ENCODE measurements at regions not wholly inside any gene's neighbourhood (a gene's known extent, or its start where the extent isn't known, plus 50 kb on each side); places are given as distances from the start of the nearest gene placed in this dataset.

GRCh38 chr5:99129768-99130501, 201.1 kb upstream of the CHD1 start:
- DNase-seq (ENCODE audit: low read depth), result no peak

- no peak for DNase-seq (ENCODE audit: low read depth)
These were observed 194.2 kb upstream of the CHD1 start for GRCh38 chr5:99122976-99123375.

- DNase-seq (ENCODE audit: low read depth), result no peak
These were observed 190.5 kb upstream of the CHD1 start for GRCh38 chr5:99119326-99119725.

- no peak for DNase-seq (ENCODE audit: low read depth)
These were observed 187.7 kb upstream of the CHD1 start for GRCh38 chr5:99116526-99116925.

- no peak for DNase-seq (ENCODE audit: low read depth)
These were observed 181.1 kb upstream of the CHD1 start for GRCh38 chr5:99109894-99110293.

- no peak for DNase-seq (ENCODE audit: low read depth)
These were observed 176.4 kb upstream of the CHD1 start for GRCh38 chr5:99105216-99105615.

- peak; percentile 12 for DNase-seq (ENCODE audit: low read depth)
These were observed 175.8 kb upstream of the CHD1 start for GRCh38 chr5:99104538-99105132.

GRCh38 chr5:99102073-99102697, 173.4 kb upstream of the CHD1 start:
- DNase-seq (ENCODE audit: low read depth), result no peak

- no peak for DNase-seq (ENCODE audit: low read depth)
These were observed 170.9 kb upstream of the CHD1 start for GRCh38 chr5:99099691-99100090.

- DNase-seq (ENCODE audit: low read depth), result no peak
These were observed 161.2 kb upstream of the CHD1 start for GRCh38 chr5:99089822-99090549.

- DNase-seq (ENCODE audit: low read depth), result no peak
These were observed 159.5 kb upstream of the CHD1 start for GRCh38 chr5:99088309-99088708.

- DNase-seq (ENCODE audit: low read depth), result no peak
These were observed 154.4 kb upstream of the CHD1 start for GRCh38 chr5:99083197-99083596.

- no peak for DNase-seq (ENCODE audit: low read depth)
These were observed 152.9 kb upstream of the CHD1 start for GRCh38 chr5:99081711-99082110.

GRCh38 chr5:99076723-99077640, 148.2 kb upstream of the CHD1 start:
- DNase-seq (ENCODE audit: low read depth), result no peak

GRCh38 chr5:99072846-99073245, 144.0 kb upstream of the CHD1 start:
- no peak for DNase-seq (ENCODE audit: low read depth)

GRCh38 chr5:99070822-99071221, 142.0 kb upstream of the CHD1 start:
- no peak for DNase-seq (ENCODE audit: low read depth)

GRCh38 chr5:99070362-99070761, 141.6 kb upstream of the CHD1 start:
- DNase-seq (ENCODE audit: low read depth), result no peak

- no peak for DNase-seq (ENCODE audit: low read depth)
These were observed 140.3 kb upstream of the CHD1 start for GRCh38 chr5:99068944-99069650.

GRCh38 chr5:99063737-99064136, 134.9 kb upstream of the CHD1 start:
- DNase-seq (ENCODE audit: low read depth), result no peak

GRCh38 chr5:99061711-99062110, 132.9 kb upstream of the CHD1 start:
- DNase-seq (ENCODE audit: low read depth), result peak; percentile 29

GRCh38 chr5:99061299-99061698, 132.5 kb upstream of the CHD1 start:
- DNase-seq (ENCODE audit: low read depth), result no peak

Measured in fibroblast of the conjunctiva (primary cell).